SK-N-SH (cell line): ENCODE measurements at regions not wholly inside any gene's neighbourhood (a gene's known extent, or its start where the extent isn't known, plus 50 kb on each side); places are given as distances from the start of the nearest gene placed in this dataset.

Experiments used
- CTCF ChIA-PET: fragments of 300-600, 350-600 bp; formaldehyde crosslinking; extraction: SDS; loops from one replicate; lab custom pipeline; 2021; lab: Yijun Ruan, JAX
- POLR2A ChIA-PET: fragments of 350-600 bp; sonication (Branson Sonifier 250); formaldehyde crosslinking; extraction: SDS; loops from one replicate; lab custom pipeline; 2020; ENCODE audit warnings: antibody characterized with exemption, inconsistent platforms; lab: Yijun Ruan, JAX
- DNase-seq: peaks from one replicate; pipeline ENCODE4 v3.0.0; 2012
- H2AFZ ChIP-seq: fragments of 200-600 bp; sonication (generic); 2 replicates; pipeline ENCODE4 v1.8.1; 2016; ENCODE audit warnings: antibody characterized with exemption, mild to moderate bottlenecking, low read depth
- H3F3A ChIP-seq: fragments of 200-600 bp; sonication (generic); replicated peaks from 2 replicates; pipeline ENCODE3; 2016; ENCODE audit warnings: antibody characterized with exemption, mild to moderate bottlenecking; ENCODE audit not compliant: insufficient read depth
- H3K27ac ChIP-seq, 2 experiments: fragments of 200-500 bp in 1 of 2; fragments of 200-600 bp in 1 of 2; sonication (Bioruptor generic) in 1 of 2; sonication (generic), shearing (Covaris generic) in 1 of 2; 2 replicates each; pipeline versions ENCODE4 v1.5.1 to v1.6.1; 2014 to 2016; ENCODE audit warnings: low read depth in 2 of 2, inconsistent platforms in 1 of 2, low read length in 1 of 2, mild to moderate bottlenecking in 1 of 2, mixed read lengths in 1 of 2
- H3K27me3 ChIP-seq: fragments of 200-600 bp; sonication (generic), shearing (Covaris generic); 2 replicates; pipeline ENCODE4 v1.6.1; 2016; ENCODE audit warnings: mixed run types; ENCODE audit not compliant: insufficient read depth
- H3K36me3 ChIP-seq, 2 experiments: fragments of 200-500 bp in 1 of 2; fragments of 200-600 bp in 1 of 2; sonication (Bioruptor generic) in 1 of 2; sonication (generic) in 1 of 2; replicated peaks in 1 of 2; 2 replicates each; pipeline versions ENCODE3 to v1.5.1; 2014 to 2016; ENCODE audit warnings: low read length in 1 of 2, mild to moderate bottlenecking in 1 of 2; ENCODE audit not compliant: insufficient read depth in 2 of 2, control insufficient read depth in 1 of 2
- H3K4me1 ChIP-seq, 2 experiments: fragments of 200-500 bp in 1 of 2; fragments of 200-600 bp in 1 of 2; sonication (Bioruptor generic) in 1 of 2; sonication (generic), shearing (Covaris generic) in 1 of 2; 2 replicates each; pipeline versions ENCODE4 v1.5.1 to v1.6.1; 2014 to 2016; ENCODE audit warnings: low read depth in 1 of 2, low read length in 1 of 2, mixed run types in 1 of 2; ENCODE audit not compliant: insufficient read depth in 2 of 2, control insufficient read depth in 1 of 2
- H3K4me2 ChIP-seq: fragments of 200-600 bp; sonication (generic), shearing (Covaris generic); 2 replicates; pipeline ENCODE4 v1.6.1; 2017; ENCODE audit warnings: mixed run types
- H3K4me3 ChIP-seq, 2 experiments: fragments of 200-500 bp in 1 of 2; fragments of 200-600 bp in 1 of 2; sonication (Bioruptor generic) in 1 of 2; sonication (generic), shearing (Covaris generic) in 1 of 2; 2 replicates each; pipeline versions ENCODE4 v1.5.1 to v1.8.1; 2014 to 2016; ENCODE audit warnings: low read depth in 2 of 2, inconsistent platforms in 1 of 2, low read length in 1 of 2, mild to moderate bottlenecking in 1 of 2, mixed read lengths in 1 of 2, moderate library complexity in 1 of 2
- H3K79me2 ChIP-seq: fragments of 200-600 bp; sonication (generic); 2 replicates; pipeline ENCODE4 v1.8.1; 2017; ENCODE audit warnings: mild to moderate bottlenecking; ENCODE audit not compliant: insufficient read depth
- H3K9ac ChIP-seq: fragments of 200-600 bp; sonication (generic); 2 replicates; pipeline ENCODE4 v1.6.1; 2017; ENCODE audit warnings: mixed run types
- H3K9me2 ChIP-seq: fragments of 200-600 bp; sonication (generic); 2 replicates; pipeline ENCODE4 v1.6.1; 2017; ENCODE audit warnings: mixed run types
- H3K9me3 ChIP-seq: fragments of 200-600 bp; sonication (generic); 2 replicates; pipeline ENCODE4 v1.6.1; 2017; ENCODE audit warnings: mixed run types, mild to moderate bottlenecking, moderate library complexity
- H4K20me1 ChIP-seq: fragments of 200-600 bp; sonication (generic); 2 replicates; pipeline ENCODE4 v1.6.1; 2017; ENCODE audit warnings: mild to moderate bottlenecking, mixed run types; ENCODE audit not compliant: insufficient read depth
- EZH2phosphoT487 ChIP-seq: fragments of 200-600 bp; sonication (generic); IDR thresholded peaks from 2 replicates; pipeline ENCODE4 v1.6.1; 2017; ENCODE audit warnings: low read depth, mixed run types, mild to moderate bottlenecking, antibody characterized with exemption, moderate library complexity, borderline replicate concordance
- GABPA ChIP-seq: IDR thresholded peaks from 2 replicates; pipeline ENCODE4 v1.4.0; 2012; ENCODE audit warnings: low read depth, mild to moderate bottlenecking
- GATA2 ChIP-seq: sonication (generic); formaldehyde crosslinking; IDR thresholded peaks from 2 replicates; pipeline ENCODE4 v1.5.0; 2020; ENCODE audit warnings: mild to moderate bottlenecking, missing genetic modification reagents
- MAX ChIP-seq: IDR thresholded peaks from 2 replicates; pipeline ENCODE4 v1.4.0; 2012; ENCODE audit warnings: low read depth
- MXI1 ChIP-seq: IDR thresholded peaks from 2 replicates; pipeline ENCODE4 v1.6.1; 2012; ENCODE audit warnings: mild to moderate bottlenecking, low read depth, low read length, improper control_type of control experiment
- PBX3 ChIP-seq: IDR thresholded peaks from 2 replicates; pipeline ENCODE4; 2012
- RFX5 ChIP-seq: IDR thresholded peaks from 2 replicates; pipeline ENCODE4 v1.6.1; 2012; ENCODE audit warnings: mild to moderate bottlenecking, improper control_type of control experiment, low read length
- TAF1 ChIP-seq: IDR thresholded peaks from 2 replicates; pipeline ENCODE4 v1.6.1; 2012; ENCODE audit warnings: low read depth, mild to moderate bottlenecking, low read length, moderate library complexity, borderline replicate concordance
- USF1 ChIP-seq: IDR thresholded peaks from 2 replicates; pipeline ENCODE4 v1.4.0; 2012; ENCODE audit warnings: low read depth, borderline replicate concordance
- ZBTB33 ChIP-seq: IDR thresholded peaks from 2 replicates; pipeline ENCODE4 v1.4.0; 2012; ENCODE audit warnings: low read depth, borderline replicate concordance
- WGBS: methylation state at CpG from one replicate; pipeline ENCODE4 v1.1.6; 2017; ENCODE audit warnings: low lambda C conversion rate; 5-methylcytosine and 5-hydroxymethylcytosine counted together
- TF ChIP-seq, protein P1 (sequence below): fragments of 150-350 bp; IDR thresholded peaks from 2 replicates; pipeline ENCODE4 v1.6.1; 2016; ENCODE audit warnings: mild to moderate bottlenecking, low read depth, low read length
- TF ChIP-seq, protein P2 (sequence below): IDR thresholded peaks from 2 replicates; pipeline ENCODE4 v1.6.1; 2012; ENCODE audit warnings: mild to moderate bottlenecking, low read depth, low read length, moderate library complexity

DNA sequence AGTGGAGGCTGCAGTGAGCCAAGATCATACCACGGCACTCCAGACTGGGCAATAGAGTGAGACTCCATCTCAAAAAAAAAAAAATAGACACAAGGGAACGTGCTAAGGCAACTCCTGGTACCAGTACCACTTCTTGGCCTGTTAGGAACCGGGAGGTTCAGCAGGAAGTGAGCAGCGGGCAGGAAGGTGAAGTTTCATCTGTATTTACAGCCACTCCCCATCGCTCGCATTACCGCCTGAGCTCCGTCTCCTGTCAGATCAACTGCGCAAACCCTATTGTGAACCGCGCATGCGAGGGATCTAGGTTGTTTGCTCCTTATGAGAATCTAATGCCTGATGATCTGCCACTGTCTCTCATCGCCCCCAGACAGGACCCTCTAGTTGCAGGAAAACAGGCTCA, 69.9 kb upstream of the FOXK1 start:
- CTCF ChIA-PET, result interaction anchor here (0.6 to 8.0 kb wide), 7 partner anchors 10 to 217 kb away, joined by 3 to 44 read pairs (median 3); no protein-coding TSS in a partner anchor

More for the DNA sequence above, 69.9 kb upstream of the FOXK1 start:
- Histone ChIP-seq H3K36me3 (no peaks in the 10 kb centered on the region), H3K4me1 (no peaks in the 10 kb centered on the region), H3K9me3 (no peaks in the 10 kb centered on the region), H4K20me1 (no peaks in the 10 kb centered on the region), H2AFZ (no peak overlapping the region), H3K4me3 (no peak overlapping the region), H3K9ac (no peak overlapping the region), H3K27ac (no peak overlapping the region), H3K9me2 (no peaks in the 10 kb centered on the region), H3K27me3 (no peaks in the 10 kb centered on the region), H3F3A (no peaks in the 10 kb centered on the region), H3K79me2 (no peaks in the 10 kb centered on the region), H3K4me2 (no peak overlapping the region)
- POLR2A ChIA-PET, result no interaction called here
- no peak for DNase-seq
- 78% methylated on average over 13 of the region's 13 CpGs for WGBS
- TF ChIP-seq GABPA (no peak), PBX3 (no peak), TAF1 (no peak), GATA2 (CRISPR knock-in tag) (no peak), EZH2phosphoT487 (no peak), RFX5 (no peak), ZBTB33 (no peak), MXI1 (no peak), USF1 (no peak), MAX (no peak)
- TF ChIP-seq, protein P1, sequence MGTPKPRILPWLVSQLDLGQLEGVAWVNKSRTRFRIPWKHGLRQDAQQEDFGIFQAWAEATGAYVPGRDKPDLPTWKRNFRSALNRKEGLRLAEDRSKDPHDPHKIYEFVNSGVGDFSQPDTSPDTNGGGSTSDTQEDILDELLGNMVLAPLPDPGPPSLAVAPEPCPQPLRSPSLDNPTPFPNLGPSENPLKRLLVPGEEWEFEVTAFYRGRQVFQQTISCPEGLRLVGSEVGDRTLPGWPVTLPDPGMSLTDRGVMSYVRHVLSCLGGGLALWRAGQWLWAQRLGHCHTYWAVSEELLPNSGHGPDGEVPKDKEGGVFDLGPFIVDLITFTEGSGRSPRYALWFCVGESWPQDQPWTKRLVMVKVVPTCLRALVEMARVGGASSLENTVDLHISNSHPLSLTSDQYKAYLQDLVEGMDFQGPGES, result no peak
- TF ChIP-seq, protein P2, sequence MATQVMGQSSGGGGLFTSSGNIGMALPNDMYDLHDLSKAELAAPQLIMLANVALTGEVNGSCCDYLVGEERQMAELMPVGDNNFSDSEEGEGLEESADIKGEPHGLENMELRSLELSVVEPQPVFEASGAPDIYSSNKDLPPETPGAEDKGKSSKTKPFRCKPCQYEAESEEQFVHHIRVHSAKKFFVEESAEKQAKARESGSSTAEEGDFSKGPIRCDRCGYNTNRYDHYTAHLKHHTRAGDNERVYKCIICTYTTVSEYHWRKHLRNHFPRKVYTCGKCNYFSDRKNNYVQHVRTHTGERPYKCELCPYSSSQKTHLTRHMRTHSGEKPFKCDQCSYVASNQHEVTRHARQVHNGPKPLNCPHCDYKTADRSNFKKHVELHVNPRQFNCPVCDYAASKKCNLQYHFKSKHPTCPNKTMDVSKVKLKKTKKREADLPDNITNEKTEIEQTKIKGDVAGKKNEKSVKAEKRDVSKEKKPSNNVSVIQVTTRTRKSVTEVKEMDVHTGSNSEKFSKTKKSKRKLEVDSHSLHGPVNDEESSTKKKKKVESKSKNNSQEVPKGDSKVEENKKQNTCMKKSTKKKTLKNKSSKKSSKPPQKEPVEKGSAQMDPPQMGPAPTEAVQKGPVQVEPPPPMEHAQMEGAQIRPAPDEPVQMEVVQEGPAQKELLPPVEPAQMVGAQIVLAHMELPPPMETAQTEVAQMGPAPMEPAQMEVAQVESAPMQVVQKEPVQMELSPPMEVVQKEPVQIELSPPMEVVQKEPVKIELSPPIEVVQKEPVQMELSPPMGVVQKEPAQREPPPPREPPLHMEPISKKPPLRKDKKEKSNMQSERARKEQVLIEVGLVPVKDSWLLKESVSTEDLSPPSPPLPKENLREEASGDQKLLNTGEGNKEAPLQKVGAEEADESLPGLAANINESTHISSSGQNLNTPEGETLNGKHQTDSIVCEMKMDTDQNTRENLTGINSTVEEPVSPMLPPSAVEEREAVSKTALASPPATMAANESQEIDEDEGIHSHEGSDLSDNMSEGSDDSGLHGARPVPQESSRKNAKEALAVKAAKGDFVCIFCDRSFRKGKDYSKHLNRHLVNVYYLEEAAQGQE, result no peak
